ENCODE measurements at regions not wholly inside any gene's neighbourhood (a gene's known extent, or its start where the extent isn't known, plus 50 kb on each side); places are given as distances from the start of the nearest gene placed in this dataset.

GRCh38 chrX:39752815-39753214 lies 344.9 kb downstream of the BCOR start:
- no peak for DNase-seq (ENCODE audit: low spot score)

- DNase-seq (ENCODE audit: low spot score), result no peak
These were observed 344.3 kb downstream of the BCOR start for GRCh38 chrX:39753293-39753996.

GRCh38 chrX:39755143-39756032 lies 342.4 kb downstream of the BCOR start:
- DNase-seq (ENCODE audit: low spot score), result no peak

DNA sequence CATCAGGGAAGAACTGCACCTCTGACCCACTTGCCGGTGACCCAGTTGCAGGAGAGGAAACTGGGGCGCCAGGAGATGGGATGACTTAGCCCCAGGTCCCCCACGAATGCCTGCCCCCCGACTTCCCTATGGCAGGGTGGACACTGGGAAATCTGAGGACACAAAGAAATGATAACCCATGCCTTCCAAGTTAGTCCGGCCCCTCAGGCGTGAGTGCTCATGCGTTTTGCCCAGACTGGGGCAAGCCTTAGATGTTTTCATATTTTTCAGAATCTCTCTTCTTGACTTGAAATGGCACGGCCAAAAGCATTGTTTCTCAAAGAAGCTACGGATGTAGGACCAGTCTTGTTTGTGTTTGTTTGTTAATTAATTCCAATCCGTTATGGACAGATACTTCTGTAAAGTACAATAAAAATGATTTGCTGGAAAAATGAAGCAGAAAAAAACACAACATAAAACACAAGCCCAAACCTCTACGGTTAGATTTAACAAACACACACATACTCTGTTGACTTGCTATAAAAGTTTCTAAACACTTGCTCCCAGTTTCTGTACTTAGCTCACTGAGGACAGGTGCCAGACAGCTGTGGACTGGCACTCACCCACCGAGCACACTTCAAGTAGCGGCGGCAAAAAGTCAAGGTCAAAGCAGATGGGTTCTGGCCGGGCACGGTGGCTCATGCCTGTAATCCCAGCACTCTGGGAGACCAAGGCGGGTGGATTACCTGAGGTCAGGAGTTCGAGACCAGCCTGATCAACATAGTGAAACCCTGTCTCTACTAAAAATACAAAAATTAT lies 341.5 kb downstream of the BCOR start:
- no peak for DNase-seq (ENCODE audit: low spot score)

DNA sequence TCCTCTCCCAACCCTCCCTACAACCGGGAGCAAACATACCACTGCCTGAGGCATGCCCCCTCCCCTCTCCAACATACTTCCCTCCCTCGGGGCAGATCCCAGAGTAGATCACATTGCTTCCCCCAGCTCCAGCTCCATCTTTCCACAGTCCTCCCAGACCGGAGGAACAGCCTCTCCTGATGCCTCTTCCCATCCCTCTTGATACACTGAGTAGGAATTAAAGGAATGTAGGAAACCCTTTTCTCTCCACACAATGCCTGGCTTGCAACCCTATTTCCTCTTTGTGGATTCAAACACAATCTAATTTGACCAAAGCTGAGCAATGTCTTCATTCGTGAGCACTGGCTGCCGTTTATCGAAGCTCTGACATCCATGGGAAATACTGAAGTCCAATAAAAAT lies 339.8 kb downstream of the BCOR start:
- no peak for DNase-seq (ENCODE audit: low spot score)

- DNase-seq (ENCODE audit: low spot score), result no peak
These were observed 338.8 kb downstream of the BCOR start for GRCh38 chrX:39758791-39759525.

GRCh38 chrX:39759526-39760224 lies 338.1 kb downstream of the BCOR start:
- DNase-seq (ENCODE audit: low spot score), result no peak

GRCh38 chrX:39760930-39761329 lies 336.8 kb downstream of the BCOR start:
- no peak for DNase-seq (ENCODE audit: low spot score)

DNA sequence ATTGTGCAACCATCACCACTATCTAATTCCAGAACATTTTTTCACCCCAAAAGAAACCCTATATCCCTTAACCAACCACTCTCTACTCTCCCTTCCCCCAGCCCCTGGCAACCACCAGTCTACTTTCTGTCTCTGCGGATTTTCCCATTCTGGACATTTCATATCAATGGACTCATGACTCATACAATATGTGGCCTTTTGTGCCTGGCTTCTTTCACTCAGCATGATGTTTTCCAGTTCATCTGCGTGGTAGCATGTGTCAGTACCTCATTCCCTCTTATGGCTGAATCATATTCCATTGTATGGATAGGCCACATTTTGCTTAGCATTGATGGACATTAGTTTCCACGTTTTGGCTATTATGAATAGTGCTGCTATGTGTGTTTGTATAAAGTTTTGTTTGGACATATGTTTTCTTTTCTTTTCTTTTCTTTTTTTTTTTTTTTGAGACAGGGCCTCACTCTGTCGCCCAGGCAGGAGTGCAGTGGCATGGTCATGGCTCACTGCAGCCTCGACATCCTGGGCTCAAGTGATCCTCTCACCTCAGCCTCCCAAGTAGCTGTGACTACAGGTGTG lies 335.4 kb downstream of the BCOR start:
- no peak for DNase-seq (ENCODE audit: low spot score)

- DNase-seq (ENCODE audit: low spot score), result no peak
These were observed 333.3 kb downstream of the BCOR start for GRCh38 chrX:39764441-39764914.

DNA sequence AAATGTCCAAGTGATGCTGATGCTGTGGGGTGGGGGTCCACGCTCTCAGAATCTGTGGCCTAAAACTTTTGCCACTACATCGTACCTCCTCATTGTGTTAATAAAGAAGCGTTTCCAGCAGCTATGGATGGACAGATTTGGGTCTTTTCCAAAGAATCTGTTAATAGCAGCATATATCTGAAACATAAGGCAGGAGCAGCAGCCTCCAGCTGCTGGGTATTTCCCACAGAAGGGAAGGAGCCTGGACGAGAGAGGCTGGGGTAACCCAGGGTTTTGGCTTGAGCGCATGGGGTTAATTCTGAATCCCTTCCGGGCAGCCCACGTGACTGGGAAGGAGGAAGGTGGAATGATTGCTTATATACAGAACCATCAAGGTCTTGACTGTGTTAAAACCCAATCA lies 332.4 kb downstream of the BCOR start:
- DNase-seq (ENCODE audit: low spot score), result no peak

GRCh38 chrX:39766085-39766726 lies 331.6 kb downstream of the BCOR start:
- DNase-seq (ENCODE audit: low spot score), result no peak

- no peak for DNase-seq (ENCODE audit: low spot score)
These were observed 330.9 kb downstream of the BCOR start for GRCh38 chrX:39766855-39767254.

GRCh38 chrX:39767446-39767845 lies 330.3 kb downstream of the BCOR start:
- DNase-seq (ENCODE audit: low spot score), result no peak

DNA sequence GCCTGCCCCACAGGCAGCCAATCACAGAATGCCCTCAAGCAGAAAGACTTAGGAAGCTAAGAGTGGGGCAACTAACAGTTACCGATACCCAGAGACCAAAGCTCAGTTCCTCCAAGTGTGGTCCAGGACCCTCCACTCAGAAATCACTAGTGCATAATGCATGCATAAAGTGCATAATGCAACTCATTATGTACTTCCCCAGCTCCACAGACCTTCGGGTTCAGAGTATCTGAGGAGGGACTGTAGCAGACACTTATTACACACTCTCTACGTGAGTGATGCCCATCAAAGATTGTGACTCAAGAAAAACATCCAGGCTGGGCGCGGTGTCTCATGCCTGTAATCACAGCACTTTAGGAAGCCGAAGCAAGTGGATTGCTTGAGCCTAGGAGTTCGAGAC lies 328.0 kb downstream of the BCOR start:
- DNase-seq (ENCODE audit: low spot score), result no peak

- DNase-seq (ENCODE audit: low spot score), result no peak
These were observed 326.7 kb downstream of the BCOR start for GRCh38 chrX:39771089-39771488.

GRCh38 chrX:39772057-39772832 lies 325.5 kb downstream of the BCOR start:
- DNase-seq (ENCODE audit: low spot score), result no peak

GRCh38 chrX:39773150-39773549 lies 324.6 kb downstream of the BCOR start:
- DNase-seq (ENCODE audit: low spot score), result no peak
